ENCODE measurements at regions not wholly inside any gene's neighbourhood (a gene's known extent, or its start where the extent isn't known, plus 50 kb on each side); places are given as distances from the start of the nearest gene placed in this dataset.
A peak's percentile ranks its signal among the peaks of the same experiment; 100 is the strongest.
"Not testable (repeated sequence)": the region's sequence is repeated elsewhere in the genome, so short reads cannot be mapped to it uniquely, and the experiment has no call there.

DNA sequence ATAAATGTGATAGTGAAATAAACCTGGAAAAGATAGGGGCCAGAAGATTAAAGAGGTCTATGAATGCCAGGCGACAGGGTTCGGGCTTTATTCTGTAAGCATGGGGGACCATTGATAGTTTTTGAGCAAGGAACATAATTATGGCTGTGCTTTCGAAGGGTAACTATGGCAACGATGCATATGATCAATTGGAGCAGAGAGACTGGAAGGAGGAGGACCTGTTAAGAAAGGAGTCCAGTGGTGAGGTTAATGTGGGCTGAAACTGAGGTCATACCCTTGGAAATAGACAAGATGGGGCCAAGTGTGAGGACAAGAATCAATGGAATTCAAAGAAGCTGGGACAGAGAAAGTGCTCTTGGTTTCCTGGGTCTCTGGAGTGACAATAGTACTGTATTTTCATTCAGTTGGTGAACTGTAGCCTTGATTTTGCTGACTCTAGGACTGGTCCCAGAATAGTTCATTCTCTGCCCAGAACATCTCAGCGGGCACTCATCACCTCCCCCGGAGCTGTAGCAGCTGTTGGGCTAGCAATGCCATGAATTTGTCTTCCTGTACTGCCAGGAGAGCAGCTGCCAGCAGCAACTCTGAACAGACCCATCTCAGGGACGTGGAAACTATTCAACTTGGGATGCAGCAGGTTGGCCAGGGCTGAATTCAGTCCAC lies 108.4 kb downstream of the SRGAP2 start:
- peak; percentile 88 for DNase-seq (ENCODE audit: low read depth)

DNA sequence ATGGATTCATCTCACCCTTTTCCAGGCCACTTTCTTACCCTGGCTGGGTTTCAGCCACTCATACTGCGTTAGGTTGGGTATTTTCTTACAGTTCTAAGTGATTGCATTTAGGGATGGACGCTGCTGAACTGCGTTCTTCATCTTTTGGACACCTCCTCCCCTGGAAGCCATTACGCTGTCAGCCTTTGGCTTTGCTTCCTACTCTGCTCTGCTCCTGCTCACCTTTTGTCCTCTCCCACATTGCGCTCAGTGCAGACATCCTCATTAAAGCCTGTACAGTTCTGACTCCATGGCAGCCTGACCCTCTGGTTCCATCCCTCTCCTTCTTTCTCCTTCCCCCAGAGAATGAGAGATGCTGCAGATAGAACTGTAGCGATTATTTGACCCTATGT lies 108.9 kb downstream of the SRGAP2 start:
- not testable (repeated sequence) for DNase-seq (ENCODE audit: low read depth)

DNA sequence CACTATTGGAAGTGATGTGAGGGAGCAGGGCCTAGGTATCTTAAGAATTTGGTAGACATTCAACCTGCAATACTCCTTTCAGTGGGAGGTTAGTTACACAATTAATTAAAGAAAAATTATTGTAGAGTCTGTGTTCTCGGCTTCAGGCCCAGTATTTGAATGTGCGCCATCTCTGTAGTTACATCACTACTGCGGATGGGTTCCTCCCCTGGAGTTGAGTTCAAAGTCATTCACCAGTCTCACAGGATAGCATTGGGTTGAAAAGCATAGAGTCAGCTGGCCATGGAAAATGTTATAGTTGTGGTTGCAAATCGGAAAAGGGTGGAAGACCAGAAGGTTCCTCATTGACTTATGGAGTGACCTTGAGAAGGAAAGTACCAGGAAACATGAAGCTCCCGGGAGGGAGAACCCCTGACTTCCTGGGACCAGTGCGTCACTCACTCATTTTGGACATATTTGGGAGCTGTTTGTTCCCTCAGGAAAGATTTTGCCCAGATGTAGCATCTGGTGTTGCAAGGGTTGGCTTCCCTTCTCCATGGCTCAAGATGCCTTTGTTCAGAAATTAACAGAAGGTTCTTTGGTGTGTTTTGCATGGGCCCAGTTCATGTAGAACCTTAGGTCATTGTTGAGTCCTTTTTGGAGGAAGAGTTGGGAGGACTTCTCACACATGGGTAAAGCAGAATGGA lies 111.8 kb downstream of the SRGAP2 start:
- DNase-seq (ENCODE audit: low read depth), result not testable (repeated sequence)

DNA sequence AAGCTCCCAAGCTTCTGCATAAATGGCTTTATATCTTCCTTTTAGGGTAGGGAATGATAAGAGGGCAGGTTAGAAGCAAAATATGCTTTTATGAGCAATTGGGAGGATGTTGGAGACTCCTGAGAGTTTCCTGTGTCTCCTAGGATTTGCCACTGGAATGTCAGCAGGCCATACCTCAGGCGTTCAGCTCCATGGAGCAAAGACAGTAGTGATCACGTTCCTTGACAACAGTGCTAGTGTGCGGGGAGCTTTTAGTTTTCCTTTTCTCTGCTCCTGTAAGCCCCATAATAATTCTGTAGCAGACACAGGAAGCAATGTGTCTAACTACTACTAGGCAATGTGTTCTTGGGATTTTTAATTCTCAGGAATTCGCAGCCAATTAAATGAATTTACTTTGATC lies 113.6 kb downstream of the SRGAP2 start:
- not testable (repeated sequence) for DNase-seq (ENCODE audit: low read depth)

DNA sequence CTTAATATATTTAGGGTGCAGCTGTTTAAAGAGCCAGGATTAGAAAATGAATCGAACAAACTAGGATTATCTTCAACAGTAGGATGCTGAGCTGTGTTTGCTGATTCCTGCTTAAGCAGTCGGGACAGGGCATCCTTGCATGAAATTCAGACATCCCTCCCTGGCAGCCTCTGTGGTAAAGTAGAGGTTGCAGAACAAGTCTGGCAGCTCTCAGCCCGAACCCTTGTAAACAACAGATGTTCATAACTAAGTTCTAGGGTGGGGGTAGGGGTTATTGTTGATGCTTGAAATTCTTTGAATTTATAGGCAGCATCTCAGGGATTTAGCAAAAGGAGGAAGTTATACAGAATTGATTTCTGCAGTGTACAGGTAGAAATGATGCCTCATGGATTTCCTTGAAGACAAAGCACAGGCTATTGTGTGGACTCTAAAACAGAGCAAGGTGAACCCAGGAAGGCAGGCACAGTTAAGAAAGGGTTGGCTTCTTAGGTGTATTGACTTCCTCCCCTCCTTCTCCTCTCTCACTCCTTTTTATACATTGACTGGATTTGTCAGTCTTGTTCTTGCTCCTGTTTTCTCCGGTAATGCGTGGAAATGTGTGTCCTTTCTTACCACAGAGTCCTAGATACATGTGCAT lies 114.7 kb downstream of the SRGAP2 start:
- DNase-seq (ENCODE audit: low read depth), result not testable (repeated sequence)

DNA sequence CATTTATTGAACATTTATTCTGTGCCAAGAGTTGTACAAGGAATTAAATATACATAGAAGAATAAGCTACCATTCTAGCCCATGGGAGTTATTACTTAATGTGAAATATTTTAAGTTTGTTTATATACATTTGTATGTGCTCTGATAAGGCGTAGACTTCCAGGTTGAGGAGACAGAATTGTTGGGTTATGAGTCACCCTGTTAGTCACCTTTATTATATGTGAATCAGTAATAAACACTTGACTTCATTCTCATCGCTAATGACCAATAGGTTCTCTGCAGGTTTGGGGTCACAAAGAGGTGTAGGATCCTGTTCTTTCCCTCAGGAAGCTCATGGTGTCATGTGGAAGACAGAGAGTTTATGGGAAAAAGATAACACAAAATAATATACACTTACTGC lies 116.9 kb downstream of the SRGAP2 start:
- DNase-seq (ENCODE audit: low read depth), result not testable (repeated sequence)

DNA sequence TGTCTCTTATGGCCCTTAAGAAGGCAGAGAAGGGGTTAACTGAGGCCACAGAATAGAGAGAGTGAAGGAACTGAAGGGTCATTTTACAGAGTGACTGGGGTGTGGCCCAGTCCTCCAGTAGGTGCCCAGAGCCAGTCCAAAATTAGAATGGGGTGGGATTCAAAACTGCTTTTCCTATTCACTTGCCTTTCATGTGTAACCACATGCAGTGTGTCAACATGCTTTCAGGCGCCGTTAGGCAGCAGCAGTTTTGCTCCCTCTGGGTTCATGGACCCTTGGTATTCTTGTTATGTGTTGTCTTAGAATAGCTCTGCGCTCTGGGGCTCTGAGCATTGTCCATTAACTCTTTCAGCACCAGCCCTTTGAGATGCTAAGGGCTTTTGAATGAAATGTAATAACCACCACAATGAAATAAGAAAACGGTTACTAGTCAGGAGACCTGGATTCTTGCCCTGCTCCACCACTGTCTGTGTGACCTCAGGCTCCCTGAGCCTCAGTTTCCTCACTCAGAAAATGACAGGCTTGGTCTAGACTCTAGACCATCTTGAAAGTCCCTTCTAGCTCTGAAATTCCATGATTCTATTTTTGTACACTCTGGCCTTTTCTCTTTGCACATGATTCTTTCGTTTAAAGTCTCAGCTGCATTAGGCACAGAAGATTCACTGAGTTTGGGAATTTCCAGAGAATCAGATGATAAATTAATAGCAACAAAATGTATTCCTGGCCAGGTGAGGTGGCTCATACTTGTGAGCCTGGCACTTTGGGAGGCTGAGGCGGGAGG lies 123.0 kb downstream of the SRGAP2 start:
- not testable (repeated sequence) for DNase-seq (ENCODE audit: low read depth)

DNA sequence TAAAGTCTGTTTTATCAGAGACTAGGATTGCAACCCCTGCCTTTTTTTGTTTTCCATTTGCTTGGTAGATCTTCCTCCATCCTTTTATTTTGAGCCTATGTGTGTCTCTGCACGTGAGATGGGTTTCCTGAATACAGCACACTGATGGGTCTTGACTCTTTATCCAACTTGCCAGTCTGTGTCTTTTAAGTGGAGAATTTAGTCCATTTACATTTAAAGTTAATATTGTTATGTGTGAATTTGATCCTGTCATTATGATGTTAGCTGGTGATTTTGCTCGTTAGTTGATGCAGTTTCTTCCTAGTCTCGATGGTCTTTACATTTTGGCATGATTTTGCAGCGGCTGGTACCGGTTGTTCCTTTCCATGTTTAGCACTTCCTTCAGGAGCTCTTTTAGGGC lies 128.3 kb downstream of the SRGAP2 start:
- DNase-seq (ENCODE audit: low read depth), result not testable (repeated sequence)

DNA sequence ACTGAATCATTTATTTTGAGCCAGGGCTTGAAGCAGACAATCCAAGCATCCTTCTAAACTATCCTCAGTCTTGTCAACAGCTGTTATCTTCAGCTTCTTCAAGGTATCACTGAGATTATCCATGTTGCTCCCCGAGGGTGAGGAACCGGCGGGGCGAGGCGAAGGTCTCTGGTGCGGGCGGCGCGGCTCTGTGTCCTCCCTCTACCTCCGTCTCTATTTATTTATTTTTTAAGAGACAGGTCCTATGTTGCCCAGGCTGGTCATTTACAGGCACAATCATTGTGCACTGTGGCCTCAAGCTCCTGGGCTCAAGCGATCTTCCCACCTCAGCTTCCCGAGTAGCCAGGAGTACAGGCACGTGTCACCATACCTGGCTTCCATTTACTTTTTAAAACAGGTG lies 130.0 kb downstream of the SRGAP2 start:
- DNase-seq (ENCODE audit: low read depth), result not testable (repeated sequence)

DNA sequence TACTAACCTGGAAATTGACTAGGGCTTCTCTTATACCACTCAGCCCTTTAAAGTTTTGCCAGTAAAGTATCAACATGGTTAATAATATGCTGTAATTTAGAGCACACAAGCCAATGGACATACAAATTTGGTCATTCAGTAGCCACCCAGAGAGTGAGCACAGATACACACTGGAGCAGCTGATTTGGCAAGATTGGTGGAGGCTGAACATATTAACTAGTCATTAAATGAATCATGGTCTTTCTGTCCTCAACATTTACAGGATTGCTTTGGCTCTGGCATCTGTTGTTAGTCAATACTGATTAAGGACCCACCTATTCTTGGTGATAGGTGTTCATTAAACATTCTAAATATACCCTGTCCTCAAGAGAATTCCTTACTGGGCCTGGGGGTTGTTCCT lies 130.6 kb downstream of the SRGAP2 start:
- not testable (repeated sequence) for DNase-seq (ENCODE audit: low read depth)

DNA sequence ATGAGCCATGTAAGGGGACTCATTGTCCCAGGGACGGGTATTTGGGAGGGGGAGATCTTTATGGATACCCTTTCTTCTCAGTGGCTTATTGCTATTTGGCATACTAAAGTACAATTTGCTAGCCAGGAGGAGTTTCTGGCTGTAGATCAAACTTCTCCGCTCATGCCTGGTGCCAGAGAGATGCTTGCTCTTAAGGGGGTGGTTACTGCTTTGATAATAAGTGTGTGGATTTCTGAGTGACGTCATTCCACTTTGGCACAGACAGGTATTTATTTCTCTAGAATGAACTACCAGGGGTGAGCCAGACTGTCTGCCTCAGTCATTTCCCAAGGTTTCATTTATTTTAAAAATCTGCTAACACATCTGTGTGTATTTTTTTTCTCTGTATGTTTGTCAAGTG lies 131.1 kb downstream of the SRGAP2 start:
- DNase-seq (ENCODE audit: low read depth), result not testable (repeated sequence)

DNA sequence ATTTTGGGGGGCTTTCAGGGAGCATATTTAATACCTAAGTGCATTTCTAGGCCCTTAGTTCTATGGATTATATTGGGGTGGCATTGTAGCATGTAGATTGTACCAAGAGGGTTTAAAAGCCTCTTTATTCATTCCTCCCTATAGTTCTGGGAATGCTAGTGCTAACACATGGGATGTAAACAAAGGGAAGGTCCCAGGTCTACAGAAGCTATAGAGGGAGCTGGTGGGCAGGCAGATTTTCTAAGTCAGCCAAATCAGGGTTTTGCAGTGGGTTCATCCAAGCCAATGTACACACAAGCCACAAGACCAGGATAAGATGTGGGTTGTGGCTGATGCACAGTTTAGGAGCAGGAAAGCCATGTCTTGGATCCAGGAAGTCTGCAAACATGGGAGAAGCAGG lies 131.8 kb downstream of the SRGAP2 start:
- not testable (repeated sequence) for DNase-seq (ENCODE audit: low read depth)

DNA sequence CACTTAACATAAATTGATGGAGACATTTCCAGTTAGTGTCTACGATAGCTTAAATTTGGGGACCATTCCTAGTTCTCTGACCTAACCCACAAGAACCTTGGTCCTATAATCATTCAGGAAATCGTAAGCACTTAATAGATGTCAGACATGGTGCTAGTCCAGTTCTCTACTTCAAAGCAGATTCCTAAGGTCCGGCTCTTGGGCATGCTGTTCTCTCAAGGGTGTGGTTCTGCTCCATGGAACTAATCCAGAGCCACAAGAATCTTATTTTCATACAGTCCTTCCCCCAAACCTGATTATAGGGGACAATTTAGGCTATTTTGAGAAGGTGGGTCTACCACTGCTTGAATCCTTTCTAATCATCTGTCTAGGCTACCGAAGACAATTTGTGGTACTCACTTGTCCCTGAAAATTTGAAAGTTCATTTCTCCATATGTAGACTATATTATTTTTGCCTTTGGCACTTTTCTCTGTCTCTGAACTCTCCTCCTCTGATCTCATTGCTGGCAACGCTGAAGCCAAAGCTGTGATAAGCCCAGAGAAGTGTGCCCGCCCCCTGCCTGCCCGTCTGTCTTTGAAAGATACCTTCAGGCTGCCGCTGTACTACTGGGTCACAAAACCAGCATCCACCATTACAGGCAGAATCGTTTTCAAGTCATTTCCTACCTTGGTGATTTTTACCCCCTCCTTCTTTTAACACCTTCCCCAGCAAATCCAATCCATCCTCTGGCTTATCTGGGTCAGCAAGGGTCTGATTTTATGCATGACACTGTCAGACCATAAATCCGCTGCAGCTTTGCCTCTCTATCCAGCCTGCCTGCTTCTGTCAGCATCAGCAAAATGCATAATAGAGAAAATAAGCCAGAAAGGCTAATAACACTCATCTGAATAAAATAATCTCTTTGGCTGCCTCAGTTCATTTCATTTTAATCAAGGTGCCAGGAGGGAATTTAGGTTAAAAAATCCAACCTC lies 132.8 kb downstream of the SRGAP2 start:
- DNase-seq (ENCODE audit: low read depth), result not testable (repeated sequence)

DNA sequence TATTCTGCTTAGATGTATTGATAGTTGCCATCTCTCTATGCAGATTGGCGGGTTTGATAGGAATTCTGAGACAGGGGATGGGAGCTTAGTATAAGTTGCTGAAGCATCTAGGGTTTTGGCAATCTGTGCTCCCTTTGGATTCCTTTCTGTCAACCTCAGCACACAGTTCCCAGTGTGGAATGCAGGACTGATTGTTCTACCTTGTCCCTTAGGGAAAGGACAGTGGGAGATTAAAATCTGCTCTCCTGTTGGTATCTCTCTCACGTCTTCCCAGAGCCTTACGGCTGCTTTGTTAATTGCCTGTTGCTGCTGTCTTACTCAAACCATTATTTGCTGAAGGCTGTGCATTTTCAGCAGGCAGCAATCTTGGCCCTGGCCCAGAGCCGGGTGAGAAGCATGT lies 133.3 kb upstream of the IKBKE start:
- not testable (repeated sequence) for DNase-seq (ENCODE audit: low read depth)

DNA sequence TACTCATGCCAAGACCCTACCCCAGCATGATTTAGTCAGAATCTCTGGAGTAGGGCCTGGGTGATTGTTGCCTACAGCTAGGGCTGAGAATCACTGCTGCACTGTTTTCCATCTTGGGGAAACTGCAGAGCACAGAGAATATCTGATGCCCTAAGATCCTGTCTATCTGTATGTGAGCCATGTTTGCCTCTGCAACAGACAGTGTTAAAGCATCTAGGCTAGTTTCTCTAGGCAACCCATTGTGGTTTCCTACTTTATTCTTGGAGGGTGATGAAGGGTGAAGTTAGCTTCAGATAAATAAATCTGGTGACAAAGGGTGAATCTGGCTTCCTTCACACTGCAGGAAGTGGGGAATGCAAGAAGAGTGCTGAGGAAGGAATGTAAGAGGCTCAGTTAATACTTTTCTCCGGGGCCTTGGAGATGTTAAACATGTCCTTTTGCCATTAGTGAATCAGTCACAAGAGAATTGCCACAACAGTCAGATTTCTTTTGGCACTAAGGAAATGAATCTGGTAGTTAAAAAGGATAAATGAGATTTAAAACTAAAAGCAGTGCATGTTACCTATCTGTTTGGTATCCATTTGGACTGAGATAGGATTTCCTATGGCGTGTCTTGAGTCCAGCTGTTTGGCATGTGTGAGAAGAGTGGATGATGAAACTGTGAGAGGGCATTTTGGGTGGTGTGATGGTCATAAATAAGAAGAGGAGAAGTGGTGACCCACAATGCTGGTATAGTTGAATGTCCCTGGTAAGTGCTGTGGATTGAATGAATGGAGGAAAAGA lies 119.6 kb upstream of the IKBKE start:
- DNase-seq (ENCODE audit: low read depth), result peak; percentile 9

DNA sequence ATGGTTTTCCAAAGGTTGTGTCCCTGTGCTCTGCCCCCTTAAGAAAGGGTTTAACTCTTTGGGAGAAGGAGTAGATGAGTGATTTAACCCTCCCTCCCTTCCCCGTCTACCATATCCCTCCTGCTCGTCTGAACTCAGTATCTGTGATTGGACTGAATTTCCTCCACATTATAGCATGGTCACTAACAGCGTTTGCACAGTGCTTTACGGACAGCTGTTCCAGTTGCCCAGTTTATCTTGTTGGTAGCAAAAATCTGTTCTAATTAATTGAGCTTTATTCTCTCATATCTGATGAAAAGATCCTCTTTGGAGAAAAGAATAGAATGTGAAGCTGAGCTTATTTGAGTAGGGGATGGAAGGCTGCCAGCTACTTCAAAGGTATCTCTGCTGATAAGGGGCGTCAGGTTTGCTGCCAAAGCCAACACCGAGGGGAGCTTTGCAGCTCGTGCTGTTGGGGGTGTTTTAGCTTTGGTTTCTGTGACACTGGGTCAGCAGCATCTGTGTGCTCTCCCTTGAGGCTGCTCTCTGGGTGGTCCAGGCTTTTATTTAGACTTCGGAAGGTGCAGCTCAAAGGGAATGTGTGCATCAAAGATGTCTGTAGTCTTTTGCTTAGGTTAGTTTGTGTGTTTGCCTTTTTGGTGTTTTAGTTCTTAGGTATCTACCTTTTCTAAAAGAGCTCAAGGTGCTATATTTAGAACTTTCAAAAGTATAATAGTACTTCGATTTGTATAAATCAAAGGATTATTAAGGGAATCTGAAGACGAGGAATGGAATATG lies 118.8 kb upstream of the IKBKE start:
- DNase-seq (ENCODE audit: low read depth), result not testable (repeated sequence)

DNA sequence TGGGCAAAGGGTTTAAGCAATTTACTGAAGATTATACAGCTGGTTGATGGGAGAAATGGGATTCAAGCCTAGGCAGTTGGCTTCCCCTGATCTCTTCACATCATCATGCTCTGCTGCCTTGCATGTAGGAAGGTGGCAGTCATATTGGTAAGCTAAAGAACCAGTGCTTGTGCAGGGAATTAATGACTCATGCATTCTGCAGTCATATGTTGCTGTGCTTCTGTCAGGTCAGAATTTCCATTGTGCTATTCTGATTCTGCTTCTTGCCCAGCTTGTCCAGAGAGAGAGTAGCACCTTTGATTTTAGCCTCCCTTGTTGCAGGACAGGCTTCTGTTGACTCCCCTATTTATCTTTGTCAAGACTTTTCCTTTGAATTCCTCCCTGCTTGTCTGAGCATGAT lies 114.0 kb upstream of the IKBKE start:
- DNase-seq (ENCODE audit: low read depth), result peak; percentile 6

DNA sequence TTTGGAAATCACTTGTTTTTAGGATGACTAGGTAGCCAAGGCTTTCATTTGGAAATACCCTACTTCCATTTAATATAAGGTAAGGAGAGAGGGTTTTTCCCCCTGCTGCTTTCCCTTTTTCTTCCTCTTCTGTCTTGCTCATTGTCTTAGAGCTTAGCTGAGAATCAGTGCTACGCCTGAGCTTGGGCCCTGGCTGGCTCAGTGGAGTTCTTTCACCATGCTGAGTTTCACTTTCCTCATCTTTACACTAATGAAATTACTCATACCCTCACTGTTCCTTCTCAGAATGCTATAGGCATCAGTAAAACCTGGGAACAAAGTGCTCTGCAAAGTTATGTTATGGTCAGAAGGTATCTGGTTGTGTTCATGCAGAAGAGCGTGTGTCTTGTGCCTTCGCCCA lies 112.3 kb upstream of the IKBKE start:
- not testable (repeated sequence) for DNase-seq (ENCODE audit: low read depth)

DNA sequence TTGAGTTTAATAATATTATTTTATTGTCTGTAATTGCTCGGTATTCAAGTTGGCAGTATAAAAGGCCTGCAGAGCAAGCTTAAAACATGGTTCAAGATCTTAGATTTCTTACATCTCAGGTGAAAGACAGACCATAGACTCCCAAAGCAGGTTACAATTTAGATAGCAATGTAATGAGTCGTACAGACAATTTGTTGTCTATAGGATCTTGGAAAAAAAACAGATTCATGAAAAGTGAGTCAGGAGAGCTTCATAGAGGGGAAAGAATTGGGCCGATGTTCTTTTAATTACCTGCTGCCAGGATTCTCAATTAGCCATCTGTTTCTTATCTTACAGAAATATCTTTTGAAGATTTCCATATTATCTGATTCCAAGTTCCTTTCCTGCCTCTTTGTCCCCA lies 111.5 kb upstream of the IKBKE start:
- DNase-seq (ENCODE audit: low read depth), result not testable (repeated sequence)

Data from myocyte (in vitro differentiated cells).